HCT116 (cell line): ENCODE measurements at regions not wholly inside any gene's neighbourhood (a gene's known extent, or its start where the extent isn't known, plus 50 kb on each side); places are given as distances from the start of the nearest gene placed in this dataset.
A peak's percentile ranks its signal among the peaks of the same experiment; 100 is the strongest.

Experiments used
- ATAC-seq: fragments of 200-7000 bp; cut with Tn5 transposase; 2 replicates; pipeline ENCODE4 v1.9.1; 2020; ENCODE audit warnings: mild to moderate bottlenecking, moderate library complexity
- BruUV-seq: library from RNA; stranded (reverse); fragments of 400-500 nt; replicated peaks from 2 replicates; lab custom pipeline; 2021; lab: Mats Ljungman, UMichigan
- CTCF ChIA-PET: fragments of 300-600 bp; sonication (Branson Sonifier 250); formaldehyde crosslinking; loops from one replicate; lab custom pipeline; 2021; ENCODE audit warnings: antibody characterized with exemption; lab: Charles Lee
- POLR2A ChIA-PET: fragments of 300-600, 350-600 bp; sonication (Branson Sonifier 250); formaldehyde crosslinking; loops from one replicate; lab custom pipeline; 2021; ENCODE audit warnings: antibody characterized with exemption; lab: Charles Lee
- RAD21 ChIA-PET, 2 experiments: fragments of 300-600 bp; sonication (Branson Sonifier 250); formaldehyde crosslinking; loops; one replicate each; lab custom pipeline; 2023; ENCODE audit warnings: low total read pairs in 2 of 2; ENCODE audit not compliant: uncharacterized antibody in 2 of 2, unreplicated experiment in 2 of 2, low non-redundant PET in 1 of 2; lab: Charles Lee
- DNase-seq: peaks from one replicate; pipeline ENCODE4 v3.0.0-alpha.2; 2010; ENCODE audit warnings: low read depth, low spot score
- H2AFZ ChIP-seq: fragments of 200-600 bp; shearing (Covaris generic), sonication (generic); 2 replicates; pipeline ENCODE4 v1.6.1; 2017; ENCODE audit warnings: low read depth, mixed run types, mixed read lengths, antibody characterized with exemption, low read length; ENCODE audit not compliant: poor library complexity, severe bottlenecking
- H3K27ac ChIP-seq: 2 replicates; pipeline ENCODE4 v1.5.1; 2012; ENCODE audit warnings: low read depth, low read length
- H3K27me3 ChIP-seq: fragments of 200-600 bp; sonication (generic); 2 replicates; pipeline ENCODE4 v1.6.1; 2016; ENCODE audit warnings: mixed run types, low read length, mixed read lengths; ENCODE audit not compliant: insufficient read depth
- H3K36me3 ChIP-seq, 2 experiments: fragments of 200-500 bp in 1 of 2; fragments of 200-600 bp in 1 of 2; sonication (Bioruptor generic) in 1 of 2; sonication (generic) in 1 of 2; 2 replicates each; pipeline versions ENCODE4 v1.5.1 to v1.6.1; 2014 to 2016; ENCODE audit warnings: low read length in 2 of 2, inconsistent platforms in 1 of 2, mixed read lengths in 1 of 2, mixed run types in 1 of 2; ENCODE audit not compliant: insufficient read depth in 2 of 2, control insufficient read depth in 1 of 2
- H3K4me1 ChIP-seq, 2 experiments: fragments of 200-600 bp in 1 of 2; sonication (generic) in 1 of 2; 2 replicates each; pipeline versions ENCODE4 v1.5.1 to v1.6.1; 2012 to 2017; ENCODE audit warnings: low read length in 2 of 2, inconsistent platforms in 1 of 2, mild to moderate bottlenecking in 1 of 2, mixed read lengths in 1 of 2, mixed run types in 1 of 2, moderate library complexity in 1 of 2; ENCODE audit not compliant: insufficient read depth in 2 of 2, control insufficient read depth in 1 of 2
- H3K4me2 ChIP-seq: fragments of 200-600 bp; sonication (generic); 2 replicates; pipeline ENCODE4 v1.6.1; 2017; ENCODE audit warnings: mixed run types, low read length, mixed read lengths
- H3K4me3 ChIP-seq, 2 experiments: fragments of 200-600 bp in 1 of 2; sonication (generic) in 1 of 2; replicated peaks in 1 of 2; 2 replicates each; pipeline ENCODE4 v1.5.1; 2011 to 2016; ENCODE audit warnings: low read length in 2 of 2, control low read depth in 1 of 2, low read depth in 1 of 2, mild to moderate bottlenecking in 1 of 2, mixed read lengths in 1 of 2, mixed run types in 1 of 2
- H3K79me2 ChIP-seq: fragments of 200-600 bp; sonication (generic); 2 replicates; pipeline ENCODE4 v1.6.1; 2017; ENCODE audit warnings: mild to moderate bottlenecking, mixed run types, low read length, moderate library complexity, mixed read lengths; ENCODE audit not compliant: insufficient read depth
- H3K9ac ChIP-seq: fragments of 200-600 bp; sonication (generic); 2 replicates; pipeline ENCODE4 v1.6.1; 2016; ENCODE audit warnings: low read length, mixed read lengths
- H3K9me2 ChIP-seq: fragments of 200-600 bp; sonication (generic), shearing (Covaris generic); 2 replicates; pipeline ENCODE4 v1.6.1; 2017; ENCODE audit warnings: mixed run types, mild to moderate bottlenecking, moderate library complexity; ENCODE audit not compliant: insufficient read depth
- H3K9me3 ChIP-seq, 2 experiments: fragments of 200-500 bp in 1 of 2; fragments of 200-600 bp in 1 of 2; sonication (Bioruptor generic) in 1 of 2; sonication (generic) in 1 of 2; 2 replicates each; pipeline ENCODE4 v1.6.1; 2014 to 2017; ENCODE audit warnings: low read length in 2 of 2, mixed read lengths in 2 of 2, inconsistent platforms in 1 of 2, low read depth in 1 of 2, mild to moderate bottlenecking in 1 of 2, mixed run types in 1 of 2, moderate library complexity in 1 of 2; ENCODE audit not compliant: control insufficient read depth in 1 of 2, insufficient read depth in 1 of 2
- H4K20me1 ChIP-seq: fragments of 200-600 bp; sonication (generic), shearing (Covaris generic); 2 replicates; pipeline ENCODE4 v1.6.1; 2017; ENCODE audit warnings: mixed run types, mild to moderate bottlenecking, moderate library complexity; ENCODE audit not compliant: insufficient read depth
- CEBPB ChIP-seq: IDR thresholded peaks from 2 replicates; pipeline ENCODE4 v1.6.1; 2012; ENCODE audit warnings: low read depth
- EZH2 ChIP-seq: fragments of 200-600 bp; sonication (generic); IDR thresholded peaks from 2 replicates; pipeline ENCODE4 v1.6.1; 2017; ENCODE audit warnings: antibody characterized with exemption, mixed run types
- POLR2A ChIP-seq: IDR thresholded peaks from 2 replicates; pipeline ENCODE4 v1.7.0; 2011; ENCODE audit warnings: borderline replicate concordance; ENCODE audit not compliant: insufficient read depth, insufficient read length; ENCODE audit errors: extremely low read depth
- RAD21 ChIP-seq: IDR thresholded peaks from 2 replicates; pipeline ENCODE4 v1.6.1; 2012; ENCODE audit warnings: low read depth, mild to moderate bottlenecking
- SP1 ChIP-seq: IDR thresholded peaks from 2 replicates; pipeline ENCODE4 v1.6.1; 2012; ENCODE audit warnings: low read depth
- TCF7L2 ChIP-seq: IDR thresholded peaks from 2 replicates; pipeline ENCODE4 v1.7.0; 2011; ENCODE audit warnings: borderline replicate concordance, inconsistent platforms; ENCODE audit not compliant: insufficient read depth, insufficient read length; ENCODE audit errors: extremely low read depth
- ZFX ChIP-seq: fragments of 450-650 bp; IDR thresholded peaks from 2 replicates; pipeline ENCODE4 v1.6.1; 2017
- ZNF274 ChIP-seq: fragments of 200-500 bp; sonication (Bioruptor generic); IDR thresholded peaks from 2 replicates; pipeline ENCODE4 v1.6.1; 2014; ENCODE audit warnings: mild to moderate bottlenecking, low read depth, low read length, inconsistent platforms
- intact Hi-C: fragments of 100-400 bp; cut with micrococcal nuclease; formaldehyde crosslinking; loops from 2 replicates; pipeline ENCODE4 v1.10.0; 2022
- TF ChIP-seq, protein P1 (sequence below): IDR thresholded peaks from 2 replicates; pipeline ENCODE4 v1.6.1; 2012; ENCODE audit warnings: low read depth
- TF ChIP-seq, protein P2 (sequence below), 3 experiments: fragments of 200-600 bp in 1 of 3; sonication (generic) in 1 of 3; IDR thresholded peaks in 2 of 3; conservative IDR thresholded peaks in 1 of 3; 2 replicates each; pipeline ENCODE4 v1.5.1; 2012 to 2017; ENCODE audit warnings: low read depth in 2 of 3, low read length in 2 of 3, antibody characterized with exemption in 1 of 3, borderline replicate concordance in 1 of 3, control low read depth in 1 of 3, mild to moderate bottlenecking in 1 of 3, mixed read lengths in 1 of 3, mixed run types in 1 of 3, moderate library complexity in 1 of 3; ENCODE audit not compliant: insufficient read depth in 1 of 3

DNA sequence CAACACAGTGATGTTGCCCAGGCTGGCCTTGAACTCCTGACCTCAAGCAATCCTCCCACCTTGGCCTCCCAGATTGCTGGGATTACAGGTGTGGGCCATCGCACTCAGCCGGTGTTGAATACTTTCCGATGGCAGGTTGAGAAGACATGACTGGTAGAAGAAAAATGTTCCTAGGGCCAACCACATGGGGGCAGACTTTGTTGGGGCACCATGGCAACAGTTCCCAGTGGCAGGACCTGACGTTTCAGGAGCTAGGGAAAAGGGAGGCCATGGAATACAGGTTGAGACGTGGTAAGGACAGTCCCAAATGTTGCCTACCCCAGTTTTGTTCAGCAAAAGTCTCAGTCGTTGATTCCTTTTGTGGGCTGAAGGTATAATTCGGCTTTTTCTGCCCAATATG, 134.6 kb downstream of the ASMT start:
- Histone ChIP-seq H2AFZ (no peak overlapping the region), H3K27ac (peak overlapping the region; percentile 60), H3K4me1 (peaks cover 23 to 30% of the 10 kb centered on the region in 2 experiments), H3K9me2 (no peaks in the 10 kb centered on the region), H3K4me3 (no peak overlapping the region), H3K36me3 (no peaks in the 10 kb centered on the region), H3K9me3 (peaks cover 0 to 6% of the 10 kb centered on the region in 2 experiments; a peak in 1 of 4 replicates), H3K79me2 (no peaks in the 10 kb centered on the region), H3K4me2 (peak overlapping the region; percentile 54), H3K9ac (no peak overlapping the region), H3K27me3 (no peaks in the 10 kb centered on the region), H4K20me1 (no peaks in the 10 kb centered on the region)
- intact Hi-C loops: no loop called here
- ATAC-seq (peak; percentile 37; the same call in 1 of the 2 replicates), DNase-seq (no peak)
- no TSS peak for BruUV-seq
- ChIA-PET RAD21 (no interaction called here), POLR2A (no interaction called here), CTCF (no interaction called here)
- TF ChIP-seq POLR2A (no peak), EZH2 (no peak), RAD21 (peak; percentile 30; the same call in 1 of the 2 replicates), ZFX (no peak), SP1 (no peak), TCF7L2 (no peak), ZNF274 (no peak), CEBPB (no peak)
- TF ChIP-seq, protein P1, sequence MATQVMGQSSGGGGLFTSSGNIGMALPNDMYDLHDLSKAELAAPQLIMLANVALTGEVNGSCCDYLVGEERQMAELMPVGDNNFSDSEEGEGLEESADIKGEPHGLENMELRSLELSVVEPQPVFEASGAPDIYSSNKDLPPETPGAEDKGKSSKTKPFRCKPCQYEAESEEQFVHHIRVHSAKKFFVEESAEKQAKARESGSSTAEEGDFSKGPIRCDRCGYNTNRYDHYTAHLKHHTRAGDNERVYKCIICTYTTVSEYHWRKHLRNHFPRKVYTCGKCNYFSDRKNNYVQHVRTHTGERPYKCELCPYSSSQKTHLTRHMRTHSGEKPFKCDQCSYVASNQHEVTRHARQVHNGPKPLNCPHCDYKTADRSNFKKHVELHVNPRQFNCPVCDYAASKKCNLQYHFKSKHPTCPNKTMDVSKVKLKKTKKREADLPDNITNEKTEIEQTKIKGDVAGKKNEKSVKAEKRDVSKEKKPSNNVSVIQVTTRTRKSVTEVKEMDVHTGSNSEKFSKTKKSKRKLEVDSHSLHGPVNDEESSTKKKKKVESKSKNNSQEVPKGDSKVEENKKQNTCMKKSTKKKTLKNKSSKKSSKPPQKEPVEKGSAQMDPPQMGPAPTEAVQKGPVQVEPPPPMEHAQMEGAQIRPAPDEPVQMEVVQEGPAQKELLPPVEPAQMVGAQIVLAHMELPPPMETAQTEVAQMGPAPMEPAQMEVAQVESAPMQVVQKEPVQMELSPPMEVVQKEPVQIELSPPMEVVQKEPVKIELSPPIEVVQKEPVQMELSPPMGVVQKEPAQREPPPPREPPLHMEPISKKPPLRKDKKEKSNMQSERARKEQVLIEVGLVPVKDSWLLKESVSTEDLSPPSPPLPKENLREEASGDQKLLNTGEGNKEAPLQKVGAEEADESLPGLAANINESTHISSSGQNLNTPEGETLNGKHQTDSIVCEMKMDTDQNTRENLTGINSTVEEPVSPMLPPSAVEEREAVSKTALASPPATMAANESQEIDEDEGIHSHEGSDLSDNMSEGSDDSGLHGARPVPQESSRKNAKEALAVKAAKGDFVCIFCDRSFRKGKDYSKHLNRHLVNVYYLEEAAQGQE: no peak
- TF ChIP-seq, protein P2, sequence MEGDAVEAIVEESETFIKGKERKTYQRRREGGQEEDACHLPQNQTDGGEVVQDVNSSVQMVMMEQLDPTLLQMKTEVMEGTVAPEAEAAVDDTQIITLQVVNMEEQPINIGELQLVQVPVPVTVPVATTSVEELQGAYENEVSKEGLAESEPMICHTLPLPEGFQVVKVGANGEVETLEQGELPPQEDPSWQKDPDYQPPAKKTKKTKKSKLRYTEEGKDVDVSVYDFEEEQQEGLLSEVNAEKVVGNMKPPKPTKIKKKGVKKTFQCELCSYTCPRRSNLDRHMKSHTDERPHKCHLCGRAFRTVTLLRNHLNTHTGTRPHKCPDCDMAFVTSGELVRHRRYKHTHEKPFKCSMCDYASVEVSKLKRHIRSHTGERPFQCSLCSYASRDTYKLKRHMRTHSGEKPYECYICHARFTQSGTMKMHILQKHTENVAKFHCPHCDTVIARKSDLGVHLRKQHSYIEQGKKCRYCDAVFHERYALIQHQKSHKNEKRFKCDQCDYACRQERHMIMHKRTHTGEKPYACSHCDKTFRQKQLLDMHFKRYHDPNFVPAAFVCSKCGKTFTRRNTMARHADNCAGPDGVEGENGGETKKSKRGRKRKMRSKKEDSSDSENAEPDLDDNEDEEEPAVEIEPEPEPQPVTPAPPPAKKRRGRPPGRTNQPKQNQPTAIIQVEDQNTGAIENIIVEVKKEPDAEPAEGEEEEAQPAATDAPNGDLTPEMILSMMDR (IDR thresholded peaks at IDR 0.05 in 2 of 3, conservative IDR thresholded peaks at IDR 0.05 in 1 of 3; ENCODE audit: borderline replicate concordance in 1 of 3, insufficient read depth in 1 of 3, low read depth in 2 of 3, low read length in 2 of 3): peak in 1 of 3 experiments; percentile 40; a peak in 1 of 6 replicates
